HG03135 (cell line): ENCODE measurements at regions not wholly inside any gene's neighbourhood (a gene's known extent, or its start where the extent isn't known, plus 50 kb on each side); places are given as distances from the start of the nearest gene placed in this dataset.

Source experiments
- ATAC-seq: cut with Tn5 transposase; IDR thresholded peaks from one replicate; pipeline ENCODE4 v1.9.1; 2021; ENCODE audit warnings: mild to moderate bottlenecking, moderate library complexity; ENCODE audit not compliant: unreplicated experiment

DNA sequence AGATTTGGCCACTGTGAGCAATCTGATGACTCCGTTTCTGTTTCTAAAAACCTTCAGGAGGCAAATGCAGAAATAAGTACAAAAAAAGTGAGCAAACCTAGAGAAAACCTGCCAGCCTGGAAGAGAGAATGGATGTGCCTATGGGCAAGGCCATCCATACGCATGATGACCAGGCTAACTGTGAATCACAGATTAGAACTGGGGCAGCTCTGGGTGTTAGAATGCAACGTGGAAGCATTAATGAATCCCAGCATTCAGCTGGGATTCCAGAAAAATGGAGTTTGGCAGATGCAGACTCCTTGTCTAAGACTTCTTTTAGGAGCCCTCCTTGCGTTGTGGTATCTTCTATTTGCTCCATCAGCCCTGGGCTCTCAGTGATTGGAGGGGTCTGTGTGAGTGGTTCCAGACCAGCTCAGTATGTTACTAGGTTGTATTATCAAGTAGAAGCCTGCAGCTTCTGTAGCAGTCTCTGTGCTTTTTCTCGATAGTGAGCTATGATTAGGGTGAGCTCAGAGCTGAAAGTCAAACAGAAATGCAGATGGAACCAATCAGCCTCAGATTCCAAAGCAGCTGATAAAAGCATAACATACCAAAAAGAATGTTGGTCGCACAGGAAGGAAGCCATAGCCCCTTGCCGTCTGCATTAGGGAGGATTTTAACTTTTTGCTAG is 154.0 kb downstream of the PSMG1 start:
- no peak for ATAC-seq

DNA sequence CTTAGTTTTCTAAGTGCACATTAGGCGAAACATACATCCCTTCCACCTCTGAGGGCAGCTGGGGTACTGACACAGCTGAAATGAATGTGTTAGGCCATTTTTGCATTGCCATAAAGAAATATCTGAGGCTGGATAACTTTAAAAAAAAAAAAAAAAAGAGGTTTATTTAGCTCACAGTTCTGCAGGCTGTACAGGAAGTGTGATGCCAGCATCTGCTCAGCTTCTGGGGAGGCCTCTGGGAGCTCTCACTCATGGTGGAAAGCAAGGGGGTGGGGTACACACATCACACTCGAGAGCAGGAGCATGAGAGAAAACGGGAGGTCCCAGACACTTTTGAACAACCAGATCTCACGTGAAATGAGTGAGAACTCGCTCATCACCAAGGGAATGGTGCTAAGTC is 158.1 kb downstream of the PSMG1 start:
- ATAC-seq: no peak

DNA sequence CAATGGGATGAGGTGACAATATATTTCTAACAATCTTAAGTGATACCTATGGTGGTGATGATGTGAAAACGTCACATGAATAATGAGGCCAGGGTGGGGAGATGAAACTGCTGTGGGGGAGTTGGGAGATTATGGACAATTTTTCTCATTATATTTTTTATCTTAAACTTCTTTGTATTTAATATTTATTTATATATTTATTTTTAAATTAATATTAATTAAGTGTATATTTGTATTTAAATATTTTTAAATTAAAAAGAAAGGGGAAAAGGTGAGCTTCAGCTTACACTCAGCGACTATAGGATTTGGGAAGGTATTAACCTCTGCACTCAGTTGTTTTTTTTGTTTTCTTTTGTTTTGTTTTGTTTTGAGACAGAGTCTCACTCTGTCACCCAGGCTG is 158.7 kb downstream of the PSMG1 start:
- ATAC-seq: no peak

DNA sequence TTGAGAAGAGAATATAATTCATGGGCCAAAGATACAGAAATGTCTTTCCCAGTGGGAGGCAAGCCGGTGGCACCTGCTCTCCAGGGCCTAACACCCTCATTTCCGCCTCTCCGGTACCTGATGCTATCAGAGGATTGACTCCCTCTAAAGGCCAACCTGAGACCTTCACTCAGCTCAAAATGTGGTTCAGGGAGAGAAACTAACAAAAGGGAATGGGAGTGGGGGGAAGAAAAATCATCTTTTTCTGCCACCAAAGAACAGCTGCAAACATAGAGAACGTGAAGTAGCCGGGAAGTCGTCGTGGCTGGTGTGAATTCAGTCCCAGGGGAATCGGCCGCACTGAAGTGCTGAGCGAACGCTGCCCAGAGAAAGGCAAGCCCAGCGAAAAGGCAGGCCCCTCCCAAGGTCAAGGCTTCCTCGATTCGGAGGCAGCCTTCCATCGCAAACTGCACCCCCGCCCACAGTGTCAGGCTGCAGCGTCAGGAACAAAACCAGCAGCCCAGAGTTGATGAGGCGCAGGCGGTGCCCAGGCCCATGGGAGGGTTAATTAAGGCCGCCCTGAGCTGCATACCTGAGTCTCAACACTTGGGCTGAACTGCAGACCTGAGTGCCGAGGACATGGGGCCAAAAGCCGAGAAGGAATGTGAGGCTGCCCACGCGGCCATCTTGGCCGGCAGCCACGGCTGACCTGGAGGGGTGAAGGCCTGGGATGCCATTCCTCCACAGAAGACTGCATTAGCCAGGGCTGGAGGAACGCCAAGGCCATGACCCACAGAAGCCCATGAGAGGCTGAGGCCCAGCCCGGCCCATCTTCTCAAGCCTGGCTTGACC is 160.2 kb downstream of the PSMG1 start:
- no peak for ATAC-seq

DNA sequence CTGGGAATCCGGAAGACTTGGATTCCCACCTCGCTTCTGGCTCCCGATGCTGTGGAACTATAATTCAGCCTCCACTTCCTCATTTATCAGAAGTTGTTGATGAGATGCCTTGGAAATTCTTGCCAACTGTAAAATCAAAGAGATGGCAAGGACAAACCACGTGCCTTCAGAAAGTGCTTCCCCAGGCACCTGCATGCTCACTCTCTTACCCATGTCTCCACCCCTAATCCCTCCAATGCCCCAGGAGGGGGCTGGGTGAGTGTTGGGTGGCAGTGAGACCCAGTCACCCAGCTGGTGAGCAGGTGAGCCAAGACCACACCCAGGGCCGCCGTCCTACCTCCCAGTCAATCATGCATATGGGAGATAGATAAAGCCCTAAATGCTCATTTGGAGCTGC is 160.8 kb downstream of the PSMG1 start:
- ATAC-seq: no peak

DNA sequence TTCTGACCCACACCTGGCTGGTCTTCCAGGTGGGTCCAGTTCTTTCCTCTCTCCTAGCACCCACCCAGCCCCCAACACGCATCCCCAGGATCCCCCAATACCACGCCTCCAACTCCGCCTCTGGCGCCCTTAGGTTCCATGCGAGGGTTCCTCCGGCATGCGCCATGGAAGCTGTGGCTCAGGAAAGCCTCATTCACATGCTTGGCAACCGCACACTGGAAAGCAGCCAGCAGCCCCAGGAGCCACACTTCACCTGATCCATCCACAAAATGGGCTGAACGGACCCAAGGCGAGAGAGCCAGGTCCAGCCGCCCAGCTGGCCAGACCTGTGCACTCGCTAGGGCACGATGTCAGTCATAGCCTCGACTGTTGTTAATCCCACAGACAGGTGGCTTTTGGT is 161.2 kb downstream of the PSMG1 start:
- no peak for ATAC-seq

DNA sequence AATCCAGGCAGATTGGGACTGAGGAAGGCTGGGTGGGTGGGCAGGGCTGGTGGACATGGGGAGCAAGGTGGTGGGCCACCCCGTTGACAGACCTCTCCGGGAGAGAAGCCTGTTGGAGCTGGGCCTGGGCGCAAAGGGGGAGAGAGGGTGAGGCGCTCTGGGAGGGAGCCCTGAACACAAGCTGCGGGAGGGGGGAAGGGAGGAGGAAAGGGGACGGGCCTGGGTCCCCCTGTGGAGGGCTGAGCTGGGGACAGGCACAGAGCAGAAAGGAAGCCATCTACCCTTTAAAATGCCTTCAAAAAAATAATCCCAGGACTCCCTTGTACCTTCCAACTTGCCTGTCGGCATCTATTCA is 161.8 kb downstream of the PSMG1 start:
- no peak for ATAC-seq

DNA sequence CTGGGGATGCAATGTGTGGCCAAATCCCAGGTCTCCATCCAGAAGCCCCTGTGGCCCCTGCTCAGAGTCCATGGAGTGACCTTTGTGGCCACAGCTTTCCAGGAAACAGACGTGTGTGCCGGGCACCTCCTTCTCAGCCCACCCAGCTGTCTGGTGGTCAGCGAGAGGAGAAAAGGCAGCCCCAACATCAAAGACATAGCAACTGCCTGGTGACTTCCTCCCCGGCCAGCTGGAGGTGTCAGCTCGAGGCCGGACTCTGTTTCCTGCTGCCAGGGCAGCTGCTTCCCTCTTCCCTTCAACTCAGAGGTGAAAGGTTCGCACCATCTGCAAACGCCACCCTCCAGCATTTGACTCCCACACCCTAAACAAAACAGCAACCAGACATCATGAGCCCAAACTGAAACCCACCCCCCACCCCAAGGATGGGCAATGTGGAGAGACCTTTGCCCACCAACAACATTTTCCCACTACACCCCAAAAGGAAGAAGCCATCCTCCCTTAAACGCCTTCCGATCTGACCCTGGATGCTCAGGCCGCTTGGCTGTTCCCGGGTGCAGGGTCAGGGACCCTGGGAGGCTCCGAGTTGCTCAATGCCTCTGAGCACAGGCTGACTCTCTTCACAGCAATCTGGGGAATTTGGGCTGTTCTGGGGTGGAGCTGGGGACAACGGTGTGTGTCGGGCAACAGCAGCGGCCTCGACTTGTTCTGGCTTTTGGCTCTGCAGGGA is 162.3 kb downstream of the PSMG1 start:
- no peak for ATAC-seq

DNA sequence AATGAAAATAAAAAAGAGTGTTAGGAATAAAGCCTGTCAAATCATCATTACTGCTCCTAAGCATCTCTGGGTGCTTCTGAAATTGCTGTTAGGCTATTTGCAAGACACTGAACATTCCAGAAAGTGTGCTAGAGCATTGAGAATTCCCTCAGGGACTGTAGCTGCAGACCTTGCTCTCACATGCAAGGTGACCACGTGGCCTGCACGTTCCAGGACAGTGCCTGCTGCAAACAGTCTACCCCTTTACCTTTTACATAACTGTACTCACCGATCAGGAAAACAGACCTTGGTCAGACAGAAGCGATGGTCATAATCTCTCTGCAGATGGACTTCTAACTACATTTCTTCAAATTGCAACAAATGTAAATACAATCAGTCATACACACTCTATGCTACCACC is 164.5 kb downstream of the PSMG1 start:
- no peak for ATAC-seq

DNA sequence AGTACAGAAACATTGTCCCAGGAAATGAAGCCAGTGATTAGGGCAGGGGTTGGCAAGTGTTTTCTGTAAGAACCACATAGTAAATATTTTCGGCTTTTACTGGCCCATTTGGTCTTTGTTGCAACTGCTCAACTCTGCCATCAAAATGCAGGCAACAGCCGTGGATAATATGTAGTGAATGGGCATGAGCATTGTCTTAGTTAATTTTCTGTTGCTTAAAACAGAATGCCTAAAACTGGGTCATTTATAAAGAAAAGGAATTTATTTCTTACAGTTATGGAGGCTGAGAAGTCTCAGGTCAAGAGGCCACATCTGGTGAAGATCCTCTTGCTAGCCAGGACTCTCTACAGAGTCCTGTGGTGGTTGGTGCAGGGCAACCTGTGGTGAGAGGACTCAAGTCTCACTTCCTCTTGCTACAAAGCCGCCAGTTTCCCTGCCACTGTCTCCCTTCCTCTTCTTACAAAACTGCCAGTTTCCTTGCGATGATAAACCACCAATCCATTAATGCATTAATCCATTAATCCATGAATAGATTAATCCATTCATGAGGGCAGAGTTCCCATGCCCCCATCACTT is 166.4 kb downstream of the PSMG1 start:
- peak; percentile 91 for ATAC-seq

DNA sequence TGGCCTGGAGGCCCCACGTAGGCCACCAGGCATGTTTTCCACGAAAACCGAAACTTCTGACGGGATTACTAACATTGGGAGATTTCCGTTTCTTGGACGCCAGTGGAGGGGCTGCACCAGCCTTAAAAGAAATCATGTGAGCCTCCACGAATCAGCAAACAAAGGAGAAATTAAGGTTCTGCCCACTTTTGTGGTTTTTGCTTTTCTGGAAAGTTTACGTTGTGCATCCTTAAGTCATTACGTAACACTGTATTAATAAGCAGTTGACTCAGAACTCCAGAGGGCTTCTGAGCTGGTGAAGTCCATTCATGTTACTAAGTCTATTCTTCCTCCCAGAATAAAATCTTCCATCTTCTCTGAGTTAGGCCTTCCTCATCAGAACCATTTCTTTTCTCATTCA is 168.5 kb downstream of the PSMG1 start:
- no peak for ATAC-seq

DNA sequence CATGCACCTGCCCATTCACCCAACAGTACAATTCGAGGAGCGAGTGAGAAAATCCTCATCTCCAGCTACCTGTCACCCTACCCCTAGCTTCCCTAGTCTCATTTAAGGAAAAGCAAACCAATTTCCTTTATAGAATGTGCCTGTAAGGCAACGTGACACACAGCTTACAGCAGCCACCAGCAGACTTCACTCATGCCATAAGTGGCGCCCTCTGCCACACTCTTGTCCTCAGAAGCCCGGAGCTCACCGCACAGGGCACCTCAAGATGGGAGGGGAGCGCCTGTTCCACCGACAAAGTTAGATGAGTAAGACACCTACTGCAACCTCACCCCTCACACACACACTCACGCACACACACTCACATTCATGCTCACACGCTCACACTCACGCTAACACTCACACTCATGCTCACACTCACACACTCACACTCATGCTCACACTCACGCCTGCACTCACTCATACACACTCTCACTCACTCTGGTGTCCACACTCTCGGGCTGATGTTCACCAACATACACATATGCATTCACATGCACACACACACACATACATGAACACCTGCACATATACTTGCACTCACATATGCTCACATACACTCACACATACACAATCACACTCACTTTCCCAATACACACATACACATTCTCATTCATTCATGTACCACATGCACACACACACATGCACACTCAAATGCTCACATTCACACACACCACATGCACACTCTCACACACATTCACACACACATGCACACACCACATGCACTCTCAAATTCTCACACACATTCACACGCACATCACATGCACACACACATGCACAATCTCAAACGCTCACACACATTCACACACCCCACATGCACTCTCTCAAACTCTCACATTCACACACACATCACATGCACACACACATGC is 170.7 kb downstream of the PSMG1 start:
- no peak for ATAC-seq

DNA sequence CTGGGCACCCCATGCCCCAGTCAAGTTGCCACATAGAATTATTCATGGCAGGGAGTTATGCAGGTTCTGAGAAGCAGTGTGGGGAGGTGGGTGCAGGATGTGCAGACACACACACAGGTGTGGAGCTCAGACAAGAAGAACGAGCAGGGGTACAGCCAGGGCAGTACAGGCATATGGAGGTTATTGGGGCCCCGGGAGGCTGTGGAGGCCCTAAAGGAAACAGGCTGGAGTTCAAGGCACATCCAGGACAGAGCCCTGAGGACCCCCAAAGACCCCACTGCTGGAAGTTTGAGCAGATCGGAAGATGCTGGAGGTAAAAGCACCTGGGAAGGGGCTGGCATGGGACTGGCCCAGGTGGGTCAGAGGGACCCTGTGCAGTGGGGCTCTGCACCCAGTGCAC is 171.3 kb downstream of the PSMG1 start:
- ATAC-seq: no peak

DNA sequence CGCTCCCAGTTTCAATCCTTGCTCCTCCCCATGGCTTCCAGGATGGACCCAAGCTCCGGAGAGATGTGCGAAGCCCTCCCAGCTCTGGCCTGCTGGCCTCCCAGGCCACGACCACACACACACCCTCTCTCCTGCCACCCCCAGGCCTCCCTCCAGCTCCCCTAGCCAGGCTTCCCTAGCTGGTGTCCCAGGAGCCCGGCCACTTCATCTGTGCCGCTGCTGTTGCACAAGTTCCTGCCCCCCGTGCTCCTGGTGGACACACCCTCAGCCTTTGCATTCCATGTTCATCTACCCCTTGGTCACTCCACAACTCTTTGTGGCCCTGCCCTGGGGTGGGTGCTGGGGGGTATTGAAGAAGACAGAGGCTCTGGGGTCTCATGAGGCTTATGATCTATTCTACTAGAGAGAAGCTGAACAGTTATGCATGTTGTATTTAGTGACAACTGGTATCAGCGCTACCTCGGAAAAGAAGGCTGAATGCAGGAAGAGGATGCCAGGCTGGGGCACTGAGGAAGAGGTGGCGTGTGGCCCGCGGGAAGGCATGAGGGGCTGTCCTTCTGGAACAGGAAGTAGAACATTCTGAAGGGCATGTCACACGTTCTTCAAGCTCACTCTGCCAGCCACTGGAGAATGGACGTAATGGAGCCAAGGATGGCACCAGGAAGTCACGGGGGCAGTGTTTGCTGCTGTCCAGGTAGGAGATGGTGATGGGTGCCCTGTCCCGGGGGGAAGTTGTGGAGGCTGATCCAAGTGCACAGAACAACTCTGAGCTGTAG is 172.4 kb downstream of the PSMG1 start:
- ATAC-seq: no peak

DNA sequence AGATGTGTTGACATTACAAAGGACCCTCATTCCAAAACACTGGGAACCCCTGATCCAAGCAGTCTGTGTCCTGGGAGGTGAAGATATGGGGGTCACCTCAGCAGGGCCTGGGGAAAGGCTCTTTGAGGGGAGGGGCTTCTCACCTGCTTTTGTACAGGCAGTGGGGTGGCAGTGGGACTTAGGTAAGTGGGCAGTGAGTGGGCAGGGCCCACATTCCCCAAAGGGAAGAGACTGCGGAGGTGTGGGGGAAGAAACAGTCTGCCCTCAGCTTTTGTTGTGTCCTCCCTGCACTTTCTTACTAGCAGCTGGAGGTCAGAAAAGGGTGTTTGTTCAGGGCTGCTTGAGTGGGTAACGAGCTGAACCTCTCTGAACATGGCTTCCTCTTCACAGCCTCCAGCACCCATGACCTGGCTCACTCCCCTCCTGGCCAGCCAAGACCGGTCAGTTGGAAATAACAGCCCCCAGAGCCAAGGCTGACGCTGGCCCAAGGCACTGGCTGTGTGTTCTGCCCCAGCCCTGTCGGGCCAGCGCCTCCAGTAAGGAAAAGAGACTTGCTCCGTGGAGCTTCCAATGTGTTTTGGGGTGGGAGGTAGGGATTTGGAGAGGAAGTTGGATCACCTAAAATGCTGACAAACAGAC is 173.5 kb downstream of the PSMG1 start:
- no peak for ATAC-seq

DNA sequence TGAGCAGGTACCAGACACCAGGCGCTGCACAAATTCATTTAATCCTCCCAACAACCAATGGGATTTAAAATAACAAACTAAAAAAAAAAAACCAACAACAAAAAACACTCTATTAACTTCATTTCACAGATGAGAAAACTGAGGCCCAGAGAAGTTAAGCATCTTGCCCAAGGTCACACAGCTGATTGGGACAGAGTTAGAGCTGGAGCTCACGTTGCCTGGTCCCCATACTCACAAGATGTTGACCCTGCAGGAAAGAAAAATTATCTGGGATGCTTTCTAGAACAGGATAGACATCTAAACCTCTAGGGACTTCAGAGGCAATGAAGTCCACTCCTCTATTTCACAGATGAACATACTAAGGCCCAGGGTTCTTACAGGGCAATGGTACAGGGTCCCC is 175.3 kb downstream of the PSMG1 start:
- no peak for ATAC-seq

DNA sequence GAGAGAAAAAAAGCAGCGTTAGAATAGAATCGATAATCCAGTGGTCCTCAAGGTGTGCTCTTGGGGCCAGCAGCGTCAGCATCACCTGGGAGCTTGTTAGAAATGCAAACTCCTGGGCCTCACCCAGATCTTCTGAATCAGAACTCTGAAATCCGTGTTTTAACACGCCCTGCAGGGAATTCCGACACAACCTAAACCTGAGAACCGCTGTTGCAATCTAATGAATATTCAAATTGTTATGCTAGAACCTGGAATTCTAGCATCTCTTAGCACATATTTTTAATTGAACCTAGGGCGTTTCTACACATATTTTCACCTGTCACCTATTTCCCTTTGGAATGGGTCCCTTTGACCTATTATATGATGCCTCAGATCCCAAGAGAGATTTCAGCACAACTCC is 175.7 kb downstream of the PSMG1 start:
- ATAC-seq: no peak

DNA sequence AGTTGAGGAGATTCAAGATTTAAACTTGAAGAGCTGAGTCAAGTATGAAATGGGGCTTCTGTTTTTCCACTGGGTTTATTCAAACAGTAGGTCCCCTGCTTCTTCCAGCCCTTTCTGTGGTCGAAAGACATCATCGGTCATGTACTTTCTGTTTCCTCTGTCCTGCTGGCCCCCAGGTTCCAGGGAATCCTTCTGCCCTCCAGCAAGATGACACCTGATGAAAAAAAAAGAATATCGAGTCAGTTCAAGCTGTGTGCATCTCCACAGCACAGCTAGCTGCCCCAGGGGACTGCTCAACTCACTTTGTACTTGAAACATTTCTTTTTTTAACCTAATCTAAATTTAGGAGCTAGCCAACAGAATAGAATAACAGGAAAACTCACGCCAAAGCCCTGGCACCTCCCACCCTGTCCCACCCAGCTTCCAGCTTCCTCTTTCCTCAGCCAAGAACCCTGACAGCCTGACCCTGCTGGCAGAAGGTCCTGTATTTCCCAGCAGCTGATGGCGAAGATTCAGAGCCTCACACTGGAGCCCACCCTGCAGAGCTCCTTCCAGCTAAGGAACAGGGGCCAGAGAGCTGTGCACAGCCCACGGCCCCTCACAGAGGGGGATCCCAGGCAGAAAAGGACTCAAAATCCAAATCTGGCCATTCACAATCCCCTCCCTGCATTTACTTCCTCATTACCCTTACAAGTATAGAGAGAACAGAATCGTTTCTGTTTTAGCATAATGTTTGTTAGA is 176.5 kb downstream of the PSMG1 start:
- ATAC-seq: no peak

DNA sequence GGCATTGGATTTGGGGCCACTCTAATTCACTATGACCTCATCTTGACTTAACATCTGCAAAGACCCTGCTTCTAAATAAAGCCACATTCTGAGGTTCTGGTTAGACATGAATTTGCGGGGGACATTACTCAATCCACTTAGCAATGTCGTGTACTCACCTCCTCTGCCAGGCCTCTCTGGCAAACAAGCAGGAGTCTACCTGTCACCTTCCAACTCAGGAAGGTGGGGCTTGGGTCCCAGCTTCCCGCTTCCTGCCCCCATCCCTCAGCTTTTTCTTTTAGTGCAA is 177.8 kb downstream of the PSMG1 start:
- no peak for ATAC-seq
